H1 (cell line): ENCODE measurements at regions not wholly inside any gene's neighbourhood (a gene's known extent, or its start where the extent isn't known, plus 50 kb on each side); places are given as distances from the start of the nearest gene placed in this dataset.

ENCODE experiments used
- GABPA ChIP-seq: IDR thresholded peaks from 2 replicates; pipeline ENCODE4 v1.6.1; 2011; ENCODE audit warnings: mild to moderate bottlenecking, low read length, moderate library complexity, borderline replicate concordance; ENCODE audit not compliant: insufficient read depth
- HDAC2 ChIP-seq, 2 experiments: fragments of 300-600 bp in 1 of 2; sonication (generic) in 1 of 2; IDR thresholded peaks; 2 replicates each; pipeline ENCODE4 v1.6.1; 2011 to 2012; ENCODE audit warnings: low read depth in 2 of 2, low read length in 2 of 2, mild to moderate bottlenecking in 2 of 2, moderate library complexity in 2 of 2, borderline replicate concordance in 1 of 2, inconsistent platforms in 1 of 2
- JUN ChIP-seq: IDR thresholded peaks from 2 replicates; pipeline ENCODE4 v1.6.1; 2011; ENCODE audit warnings: low read depth, mild to moderate bottlenecking, improper control_type of control experiment, low read length
- SP2 ChIP-seq: IDR thresholded peaks from 2 replicates; pipeline ENCODE4 v1.6.1; 2012; ENCODE audit warnings: mild to moderate bottlenecking, low read length, inconsistent platforms
- TEAD4 ChIP-seq: IDR thresholded peaks from 2 replicates; pipeline ENCODE4 v1.6.1; 2012; ENCODE audit warnings: low read depth, low read length, inconsistent platforms, mixed read lengths

DNA sequence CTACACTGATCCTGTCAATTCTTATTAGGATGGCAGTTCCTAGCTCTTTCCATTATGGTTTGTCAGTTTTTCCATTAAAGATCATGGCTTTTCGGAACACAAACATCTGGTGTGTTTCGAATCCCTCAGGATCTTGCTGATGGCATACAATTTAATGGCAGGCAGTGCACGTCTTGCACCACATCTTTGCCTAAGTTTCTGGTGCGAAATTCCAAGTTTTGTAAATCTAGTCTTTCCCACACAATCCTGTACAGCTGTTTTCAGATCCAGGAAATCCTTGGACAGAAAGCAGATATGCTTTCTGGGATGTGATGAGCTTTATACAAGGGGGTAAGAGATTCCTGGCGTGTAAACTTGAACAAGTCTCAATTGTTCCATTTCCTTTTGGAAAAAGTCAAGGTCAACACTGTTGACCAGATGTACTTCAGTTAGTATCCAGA lies 224.3 kb upstream of the PHYHIPL start (continued):
- no peak for TF ChIP-seq TEAD4
- TF ChIP-seq HDAC2 (IDR thresholded peaks at IDR 0.05; ENCODE audit: borderline replicate concordance in 1 of 2, low read depth in 2 of 2, low read length in 2 of 2): no peak
- no peak for TF ChIP-seq SP2
- no peak for TF ChIP-seq GABPA
- TF ChIP-seq JUN: no peak
- TF ChIP-seq, all 59 proteins: peak for 0
